Hematopoietic multipotent progenitor cell (in vitro differentiated cells): ENCODE measurements at regions not wholly inside any gene's neighbourhood (a gene's known extent, or its start where the extent isn't known, plus 50 kb on each side); places are given as distances from the start of the nearest gene placed in this dataset.
"Not testable (repeated sequence)": the region's sequence is repeated elsewhere in the genome, so short reads cannot be mapped to it uniquely, and the experiment has no call there.

Experiments used
- DNase-seq, 3 donors: peaks; one replicate each; pipeline ENCODE4 v3.0.0-alpha.2; 2011 to 2015; ENCODE audit warnings: low read depth in 2 of 3, low spot score in 2 of 3

DNA sequence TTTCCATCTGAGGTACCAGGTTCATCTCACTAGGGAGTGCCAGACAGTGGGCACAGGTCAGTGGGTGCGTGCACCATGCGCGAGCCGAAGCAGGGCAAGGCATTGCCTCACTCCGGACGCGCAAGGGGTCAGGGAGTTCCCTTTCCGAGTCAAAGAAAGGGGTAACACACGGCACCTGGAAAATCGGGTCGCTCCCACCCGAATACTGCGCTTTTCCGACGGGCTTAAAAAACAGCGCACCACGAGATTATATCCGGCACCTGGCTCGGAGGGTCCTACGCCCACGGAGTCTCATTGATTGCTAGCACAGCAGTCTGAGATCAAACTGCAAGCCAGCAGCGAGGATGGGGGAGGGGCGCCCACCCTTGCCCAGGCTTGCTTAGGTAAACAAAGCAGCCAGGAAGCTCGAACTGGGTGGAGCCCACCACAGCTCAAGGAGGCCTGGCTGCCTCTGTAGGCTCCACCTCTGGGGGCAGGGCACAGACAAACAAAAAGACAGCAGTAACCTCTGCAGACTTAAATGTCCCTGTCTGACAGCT, 242.5 kb downstream of the CYLC2 start:
- not testable (repeated sequence) for DNase-seq

DNA sequence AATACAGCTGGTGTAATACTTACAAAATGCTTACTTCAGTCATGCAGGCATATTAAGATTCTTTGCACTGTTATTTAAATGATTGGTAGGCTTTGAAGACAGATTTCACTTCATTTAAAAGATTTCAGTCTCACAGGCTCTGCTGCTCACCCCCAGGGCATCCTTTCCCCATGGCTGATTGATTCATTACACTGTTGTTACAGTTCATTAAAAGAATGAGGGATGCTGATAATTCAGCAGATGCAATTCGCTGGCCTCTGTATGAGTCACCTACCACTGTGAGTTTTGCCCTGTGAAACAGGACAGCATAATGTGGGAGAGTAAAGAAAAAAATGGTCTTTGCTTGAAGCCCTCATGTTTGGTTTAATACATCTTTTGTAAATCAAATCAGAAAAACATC, 246.9 kb downstream of the CYLC2 start:
- no peak for DNase-seq

DNA sequence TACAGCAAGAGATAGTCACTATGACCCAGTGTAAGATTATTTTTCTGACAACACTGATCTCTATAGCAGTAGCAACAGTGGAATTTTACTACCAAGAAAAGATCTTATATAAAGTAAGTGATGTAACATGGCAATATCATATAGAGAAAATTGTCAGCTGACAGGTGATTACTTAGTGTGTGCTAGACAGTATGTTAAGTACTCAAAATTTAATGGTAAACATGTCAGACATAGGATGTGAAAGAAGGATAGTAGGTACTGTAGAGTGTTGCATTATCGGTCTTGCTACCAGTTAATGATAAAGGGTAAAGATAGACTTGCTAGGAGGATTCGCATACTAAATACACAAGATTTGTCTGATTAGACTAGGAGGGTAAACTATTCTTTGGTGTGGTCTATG, 247.4 kb downstream of the CYLC2 start:
- DNase-seq, result no peak

DNA sequence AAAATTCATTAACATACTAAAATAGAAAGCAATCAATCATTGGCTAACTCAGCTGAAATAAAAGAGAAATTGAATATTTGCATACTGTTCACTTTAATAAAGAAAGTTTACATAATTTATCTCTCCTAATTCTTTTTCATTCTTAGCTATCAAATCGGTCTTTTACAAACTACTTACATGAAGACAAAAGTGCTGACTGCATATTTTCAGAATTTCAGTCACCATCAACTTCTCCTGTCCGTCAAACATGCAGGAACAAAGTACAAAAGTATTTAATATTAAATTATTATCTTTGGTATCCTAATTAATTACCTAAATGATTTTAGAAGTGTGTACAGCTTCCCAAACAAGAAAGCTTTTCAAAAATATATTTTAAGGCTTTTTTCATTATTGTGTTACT, 248.4 kb downstream of the CYLC2 start:
- DNase-seq, result no peak

DNA sequence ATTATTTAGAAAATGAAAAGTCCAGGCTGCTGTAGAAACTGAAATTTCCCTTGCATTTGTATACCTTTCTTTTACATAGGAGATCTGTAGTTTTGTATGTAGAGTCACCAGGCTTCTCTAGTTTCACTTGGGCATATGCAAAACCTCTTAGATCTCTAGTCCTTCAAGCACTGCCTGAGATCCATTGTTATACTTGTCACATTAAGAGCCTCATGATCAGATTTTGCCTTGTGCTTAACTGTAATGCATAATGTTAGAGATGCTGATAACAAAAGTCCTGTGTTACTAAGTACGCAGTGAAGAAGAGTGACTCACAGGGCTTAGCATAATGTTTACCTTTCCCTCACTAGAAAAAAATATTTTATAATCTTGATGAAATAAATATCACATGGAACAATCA, 250.2 kb downstream of the CYLC2 start:
- no peak for DNase-seq

DNA sequence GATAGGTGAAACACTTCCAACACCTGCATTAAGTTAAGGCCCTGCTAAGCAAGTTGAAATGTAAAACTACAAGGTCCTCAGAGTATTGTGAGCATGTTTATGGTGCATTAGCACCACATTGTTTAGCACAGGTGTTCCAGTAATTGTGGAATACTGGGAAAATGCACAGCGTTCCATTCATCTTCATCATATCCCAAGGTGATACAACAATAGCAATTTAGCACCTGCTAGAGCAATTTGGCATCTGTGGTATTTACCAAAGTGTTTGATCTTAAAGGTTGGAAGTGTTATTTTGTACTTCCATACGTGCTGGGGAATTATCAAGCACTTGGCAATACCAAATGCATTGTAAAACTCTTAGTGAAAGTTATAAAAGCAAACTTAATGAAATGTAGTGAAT, 266.8 kb downstream of the CYLC2 start:
- DNase-seq, result no peak

DNA sequence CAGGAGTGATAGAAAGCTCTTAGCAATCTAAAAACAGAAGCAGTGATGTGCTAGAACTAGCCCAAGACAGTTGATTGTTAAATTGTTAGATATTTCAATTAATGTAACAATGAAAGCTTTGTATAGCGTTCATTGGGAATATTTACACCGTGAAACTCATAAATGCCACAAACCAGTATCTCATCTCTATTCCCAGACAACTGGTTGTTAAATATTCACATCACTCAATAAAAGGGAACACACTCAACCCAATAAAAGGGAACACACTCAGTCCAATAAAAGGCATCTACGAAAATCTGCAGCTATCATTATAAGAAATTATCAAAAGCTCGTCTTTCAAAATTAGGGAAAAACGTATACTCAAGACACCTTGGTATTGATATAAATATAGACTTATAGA, 270.9 kb downstream of the CYLC2 start:
- no peak for DNase-seq

DNA sequence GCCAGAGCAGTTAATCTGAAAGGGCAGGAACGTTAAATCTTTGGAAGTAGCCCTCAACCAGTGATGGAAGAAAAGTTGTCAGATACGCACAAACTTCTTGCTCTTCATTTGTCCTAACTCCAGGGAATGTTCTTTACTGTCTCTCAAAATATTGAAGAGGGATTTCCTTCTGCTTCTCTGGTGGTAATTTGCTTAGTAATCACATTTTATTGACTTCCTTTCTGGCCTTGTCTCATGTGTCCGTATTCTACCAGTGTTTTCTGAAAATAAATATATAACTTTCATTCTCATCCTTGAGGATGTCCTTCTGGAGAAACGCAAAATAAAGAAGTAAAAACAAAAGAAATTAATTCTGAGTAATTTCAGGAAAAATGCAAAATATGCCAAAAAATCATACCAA, 282.1 kb downstream of the CYLC2 start:
- no peak for DNase-seq

DNA sequence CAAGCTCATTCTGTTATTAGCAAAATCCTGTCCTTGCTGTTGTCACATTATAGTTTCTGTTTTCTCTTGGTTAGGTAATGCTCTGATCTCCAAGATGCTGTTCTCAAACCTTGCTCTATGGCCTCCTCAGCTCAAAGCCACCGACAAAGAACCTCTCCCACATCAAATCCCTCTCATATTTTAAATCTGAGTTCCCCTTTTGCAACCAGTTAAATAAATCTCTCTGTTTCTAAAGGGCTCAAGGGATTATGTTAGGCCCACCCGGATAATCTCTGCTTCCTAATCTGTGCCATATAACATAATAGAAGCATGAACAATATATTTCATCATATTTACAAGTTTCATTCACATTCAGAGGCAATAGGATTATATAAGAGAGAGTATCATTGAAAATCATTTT, 286.0 kb downstream of the CYLC2 start:
- DNase-seq, result no peak

DNA sequence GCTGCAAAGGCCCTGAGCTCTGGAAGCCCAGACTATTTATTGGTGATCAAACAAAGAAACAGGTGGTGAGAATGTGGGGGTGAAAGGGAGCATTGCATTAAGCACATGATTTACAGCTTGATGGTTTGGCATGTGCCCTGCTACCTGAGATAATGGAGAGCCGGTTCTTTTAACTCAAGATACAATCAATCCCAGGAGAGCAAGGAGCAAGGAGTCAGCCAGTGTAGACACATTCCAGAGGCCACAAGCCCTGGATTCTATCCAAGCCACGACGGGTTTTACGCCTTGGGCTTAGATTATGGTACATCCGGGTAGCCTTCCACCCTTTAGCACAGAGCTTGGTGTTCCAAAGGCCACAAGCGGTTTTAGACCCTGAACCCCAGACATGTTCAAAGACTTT, 292.2 kb downstream of the CYLC2 start:
- DNase-seq, result no peak

DNA sequence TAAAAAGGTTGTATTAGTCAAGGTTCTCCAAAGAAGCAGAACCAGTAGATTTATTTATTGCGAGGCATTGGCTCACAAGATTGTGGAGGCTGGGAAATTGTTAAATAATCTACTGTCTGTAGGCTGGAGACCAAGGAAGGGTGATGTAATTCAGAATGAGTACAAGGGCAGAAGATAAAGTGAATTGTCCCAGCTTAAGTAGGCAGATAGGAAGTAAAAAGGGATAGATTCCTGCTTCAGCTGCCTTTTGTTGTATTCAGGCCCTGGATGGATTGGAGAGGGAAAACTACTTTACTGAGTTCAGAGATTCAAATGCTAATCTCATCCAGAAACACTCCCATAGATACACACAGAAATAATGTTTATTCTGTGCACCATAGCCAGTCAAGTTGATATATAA, 301.1 kb downstream of the CYLC2 start:
- DNase-seq, result no peak

DNA sequence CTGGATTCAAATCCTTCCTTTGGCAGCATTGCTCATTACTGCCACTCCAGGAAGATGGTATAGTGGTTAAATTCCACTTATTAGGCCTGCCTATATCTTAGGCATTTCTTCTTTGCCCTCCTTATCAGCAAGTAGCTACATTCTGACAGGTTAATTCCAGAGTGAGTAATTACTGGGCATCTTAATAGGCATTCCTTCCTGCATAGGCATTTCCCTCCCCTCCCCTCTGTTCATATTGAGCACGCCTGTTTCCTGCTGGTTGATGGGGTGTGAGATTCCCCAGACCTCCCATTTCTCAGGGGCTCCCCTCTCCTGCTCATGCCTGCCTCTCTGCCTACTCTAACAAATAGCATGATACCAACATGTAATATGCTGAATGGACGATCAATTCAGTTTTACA, 305.9 kb downstream of the CYLC2 start:
- DNase-seq, result no peak

DNA sequence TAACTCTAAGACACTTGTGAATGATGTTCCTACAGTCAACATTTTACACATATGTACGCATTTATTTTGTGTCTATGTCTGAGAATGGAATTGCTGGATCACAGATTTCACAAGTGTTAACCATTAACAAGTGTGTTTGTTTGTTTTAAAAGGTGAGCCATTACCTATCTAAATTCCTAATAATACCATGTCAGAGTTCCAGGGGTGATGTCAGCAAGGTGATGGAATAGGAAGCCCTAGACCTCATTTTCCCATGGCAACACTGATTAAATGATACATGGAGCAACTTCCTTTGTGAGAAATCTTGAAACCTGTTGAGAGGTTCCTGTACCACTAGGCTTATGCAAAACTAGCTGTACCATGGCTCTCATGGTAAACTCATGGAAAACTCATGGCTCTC, 309.7 kb downstream of the CYLC2 start:
- no peak for DNase-seq

DNA sequence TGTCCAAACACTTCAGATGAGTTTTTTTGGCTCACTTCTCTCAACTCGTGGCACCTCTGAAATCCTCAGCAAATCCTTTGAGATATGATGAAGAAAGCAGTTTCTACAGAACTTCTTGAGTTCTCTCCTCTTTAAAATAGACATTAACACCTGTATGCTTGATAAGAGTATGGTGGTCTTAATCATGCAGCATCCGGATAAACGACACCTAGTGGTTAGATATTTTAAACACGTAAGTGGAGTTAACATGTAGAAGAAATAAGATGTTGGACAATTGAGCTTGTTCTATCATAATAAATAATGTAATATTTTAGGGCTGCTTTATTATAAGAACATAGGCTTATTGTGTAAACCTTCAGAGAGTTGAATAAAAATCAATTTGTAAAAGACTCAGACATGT, 324.8 kb downstream of the CYLC2 start:
- peak in 1 of 3 donors; percentile 0 for DNase-seq

DNA sequence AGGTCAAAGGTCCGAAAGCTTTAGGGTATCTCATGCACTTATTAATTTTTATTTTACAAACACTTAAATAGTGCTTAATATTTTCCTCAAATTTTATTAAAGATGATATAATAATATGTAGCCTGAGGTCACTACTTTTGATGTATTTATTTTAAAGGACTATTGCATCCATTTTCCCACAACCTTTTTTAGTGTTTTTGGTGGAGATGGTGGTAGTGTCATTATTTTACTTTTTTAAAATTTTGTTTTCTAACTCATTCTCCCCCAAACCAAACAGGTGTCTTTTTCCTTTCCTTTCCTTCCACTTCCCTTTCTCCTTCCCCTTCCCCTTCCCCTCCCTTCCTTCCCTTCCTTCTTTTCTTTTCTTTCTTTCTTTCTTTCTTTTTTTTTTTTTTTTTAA, 328.6 kb downstream of the CYLC2 start:
- no peak for DNase-seq

DNA sequence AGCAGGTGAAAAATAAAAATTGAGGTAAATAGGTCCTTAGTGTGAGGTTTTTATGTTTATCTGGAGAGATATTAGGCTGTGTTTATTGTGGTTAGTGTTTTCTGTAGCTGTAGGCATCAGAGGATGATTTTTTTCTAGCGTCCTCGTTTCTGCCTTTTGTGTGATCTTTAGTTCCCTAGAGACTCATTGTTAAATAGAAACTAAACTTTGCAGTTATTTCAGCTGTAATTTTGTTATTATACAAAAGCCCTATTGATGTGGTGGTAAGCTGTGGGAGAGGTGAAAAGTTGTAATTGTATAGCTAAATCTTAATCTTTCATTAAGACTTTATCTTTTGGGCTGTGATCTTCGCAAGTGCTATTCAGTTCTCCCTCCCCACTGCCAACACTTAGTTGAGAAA, 340.3 kb downstream of the CYLC2 start:
- no peak for DNase-seq

DNA sequence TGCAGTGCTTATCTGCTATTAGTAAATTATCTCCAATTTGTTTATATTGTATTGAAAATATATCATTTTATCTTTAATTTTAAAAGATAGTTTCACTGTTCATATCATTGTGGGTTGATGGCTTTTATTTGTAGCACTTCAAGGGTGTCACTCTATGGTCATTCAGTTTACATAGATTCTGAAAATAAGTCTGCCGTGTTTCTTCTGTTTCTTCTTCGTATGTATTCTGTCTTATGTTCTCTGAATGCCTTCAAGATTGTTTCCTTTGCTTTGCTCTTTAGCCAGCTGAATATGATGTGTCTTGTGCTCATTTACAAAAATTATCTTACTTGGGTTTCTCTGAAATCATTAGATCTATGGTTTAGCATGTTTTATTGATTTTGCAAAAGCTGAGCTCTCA, 359.9 kb downstream of the CYLC2 start:
- no peak for DNase-seq

DNA sequence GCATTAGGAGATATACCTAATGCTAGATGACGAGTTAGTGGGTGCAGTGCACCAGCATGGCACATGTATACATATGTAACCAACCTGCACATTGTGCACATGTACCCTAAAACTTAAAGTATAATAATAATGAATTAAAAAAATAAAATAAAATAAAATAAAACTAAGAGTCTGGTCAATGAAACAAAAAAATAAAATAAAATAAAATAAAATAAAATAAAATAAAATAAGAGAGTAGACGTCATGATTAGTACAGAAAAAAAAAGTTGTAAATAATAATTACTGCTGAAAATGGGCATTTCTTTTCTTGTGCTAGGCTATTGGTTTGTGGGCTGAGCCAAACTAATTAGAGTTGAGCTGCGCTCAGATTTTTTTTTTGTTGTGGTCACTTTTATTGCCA, 362.8 kb downstream of the CYLC2 start:
- DNase-seq, result not testable (repeated sequence)

DNA sequence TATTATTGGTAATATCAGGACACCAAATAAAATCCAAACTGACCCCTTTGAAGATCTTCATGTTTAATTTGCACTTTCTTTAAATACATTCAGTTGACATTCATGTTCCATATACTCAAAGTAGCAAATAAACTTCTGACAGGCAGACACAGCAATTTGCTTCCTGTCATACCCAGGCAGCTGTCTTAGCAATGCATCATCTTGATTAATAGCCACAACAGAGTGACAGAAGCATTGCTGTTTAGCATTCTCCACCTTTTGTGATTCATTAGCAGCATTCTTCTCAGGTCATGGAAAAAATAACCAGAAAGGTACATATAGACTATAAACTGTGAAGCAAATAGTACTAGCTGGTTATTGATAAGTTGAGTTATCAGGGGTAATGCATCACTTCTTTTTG, 366.8 kb downstream of the CYLC2 start:
- no peak for DNase-seq

DNA sequence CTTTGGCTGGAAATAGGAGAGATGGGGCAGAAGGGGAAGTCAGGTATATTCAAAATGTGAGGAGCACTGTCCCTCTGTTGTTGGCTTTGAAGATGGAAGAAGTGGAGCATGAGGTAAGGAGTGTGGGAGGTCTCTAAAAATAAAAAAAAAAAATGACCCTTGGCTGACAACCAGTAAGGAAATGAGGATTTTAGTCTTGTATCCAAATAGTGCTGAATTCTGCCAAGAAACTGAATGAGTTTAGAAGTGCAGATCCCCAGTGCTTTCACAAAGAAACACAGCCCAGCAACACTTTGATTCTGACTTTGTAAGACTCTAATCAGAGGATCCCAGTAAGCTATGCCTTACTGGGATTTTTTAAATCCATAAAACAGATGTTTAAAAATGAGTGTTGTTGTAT, 367.9 kb downstream of the CYLC2 start:
- DNase-seq, result no peak

DNA sequence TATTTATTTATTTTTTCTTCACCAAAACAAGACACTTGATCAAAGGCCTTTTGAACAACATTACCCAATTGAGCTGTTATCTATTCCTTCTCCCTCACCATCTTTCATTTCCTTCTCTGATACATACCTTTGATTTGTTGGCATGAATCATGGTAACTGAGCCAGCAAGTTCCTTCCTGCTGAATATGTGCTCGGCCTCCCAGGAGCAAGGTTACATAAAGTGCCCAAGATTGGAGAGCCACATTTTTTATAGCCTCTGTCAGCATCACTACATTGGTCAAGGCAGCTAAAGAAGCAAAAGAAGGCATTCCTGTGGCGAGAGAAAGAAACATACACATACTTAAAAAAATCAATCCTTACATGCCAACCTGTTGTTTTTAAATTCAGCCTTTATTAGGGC, 369.6 kb downstream of the CYLC2 start:
- DNase-seq, result no peak

DNA sequence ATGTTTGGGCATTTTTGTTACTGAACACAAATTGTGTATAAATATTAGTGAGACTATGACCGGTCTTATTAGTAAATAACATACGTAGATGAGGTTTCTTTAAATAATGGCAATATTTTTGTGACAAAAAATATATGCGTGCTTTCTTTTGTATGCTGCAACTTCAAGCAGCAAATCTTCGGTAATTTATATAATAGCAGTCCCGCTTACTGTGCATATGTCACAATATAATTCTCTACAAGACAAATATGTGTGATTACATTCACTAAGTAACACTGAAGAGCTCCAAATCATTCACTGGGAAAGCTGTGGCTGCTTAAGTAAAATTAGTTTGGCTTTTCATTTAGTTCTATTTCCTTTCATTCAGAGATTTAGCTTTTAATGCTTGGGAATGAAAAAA, 376.0 kb downstream of the CYLC2 start:
- no peak for DNase-seq

DNA sequence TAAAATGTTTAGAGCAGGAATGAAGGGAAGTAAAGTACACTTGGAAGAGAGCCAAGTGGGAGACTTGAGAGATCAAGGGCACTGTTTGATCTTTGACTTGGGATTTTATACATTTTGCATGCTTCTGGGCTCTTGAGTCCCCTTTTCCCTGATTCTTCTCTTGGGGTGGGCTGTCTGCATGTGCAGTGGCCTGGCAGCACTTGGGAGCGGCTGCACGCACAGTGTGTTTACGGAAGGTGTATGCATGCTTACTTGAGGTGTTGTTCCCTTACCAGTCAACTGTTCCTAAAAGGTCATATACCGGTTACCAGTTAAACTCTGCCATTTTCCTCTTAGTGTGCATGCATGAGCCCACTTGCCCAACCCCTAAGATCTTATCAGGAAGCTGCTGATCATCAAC, 377.7 kb downstream of the CYLC2 start:
- no peak for DNase-seq

DNA sequence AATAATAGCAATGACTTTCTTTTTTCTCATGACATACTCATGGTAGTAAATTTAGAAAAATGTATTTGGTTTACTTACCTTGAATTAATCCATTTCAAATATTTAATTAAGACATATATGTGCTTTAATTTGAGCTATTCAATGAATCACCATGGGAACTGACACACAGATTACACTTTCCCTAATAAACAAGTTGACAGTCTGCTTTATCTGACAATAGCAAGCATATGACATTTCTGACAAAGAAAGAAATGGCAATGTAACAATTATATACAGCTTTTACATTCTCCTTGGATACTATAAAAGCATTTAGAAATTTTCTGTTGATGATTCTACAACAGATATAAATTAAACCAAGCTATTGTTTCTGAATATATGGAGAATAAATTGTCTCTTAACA, 382.5 kb downstream of the CYLC2 start:
- DNase-seq, result no peak
